GM12874 (cell line): ENCODE measurements at regions not wholly inside any gene's neighbourhood (a gene's known extent, or its start where the extent isn't known, plus 50 kb on each side); places are given as distances from the start of the nearest gene placed in this dataset.

ENCODE experiments used
- CTCF ChIP-seq: IDR thresholded peaks from 2 replicates; pipeline ENCODE4 v1.5.1; 2011; ENCODE audit warnings: low read depth, mild to moderate bottlenecking, control low read depth, low read length, moderate library complexity; ENCODE audit not compliant: insufficient read depth

DNA sequence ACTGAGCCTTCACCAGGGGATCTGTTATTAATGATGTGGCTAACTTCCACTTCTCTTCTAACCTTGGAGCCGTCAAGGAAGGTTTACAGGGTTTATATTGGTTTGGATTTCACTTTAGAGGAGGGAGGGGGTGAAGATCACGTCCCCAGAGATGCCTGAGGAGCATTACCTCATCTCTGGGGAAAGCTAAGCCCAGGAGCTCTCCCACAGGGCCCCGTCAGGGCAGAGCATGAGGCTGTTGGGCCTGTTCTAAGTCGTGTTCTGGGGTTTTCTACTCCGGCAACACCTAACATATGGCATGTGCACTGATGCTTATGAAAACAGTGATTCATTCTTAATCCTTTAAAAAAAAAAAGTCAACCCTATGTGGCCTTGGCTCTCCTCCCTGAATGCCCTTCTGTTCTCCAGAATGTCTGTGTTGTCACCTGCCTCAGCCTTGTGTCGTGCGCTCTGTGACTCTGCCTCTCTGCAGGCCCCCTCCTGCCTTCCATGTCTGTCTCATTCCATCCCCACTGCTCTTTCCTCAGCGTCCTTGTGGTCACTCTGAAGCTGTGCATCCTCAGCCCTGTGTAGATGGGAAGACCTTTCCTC is 97.4 kb upstream of the JARID2 start:
- TF ChIP-seq CTCF: no peak

GRCh38 chr6:15150207-15150606 is 95.7 kb upstream of the JARID2 start:
- TF ChIP-seq CTCF: no peak

DNA sequence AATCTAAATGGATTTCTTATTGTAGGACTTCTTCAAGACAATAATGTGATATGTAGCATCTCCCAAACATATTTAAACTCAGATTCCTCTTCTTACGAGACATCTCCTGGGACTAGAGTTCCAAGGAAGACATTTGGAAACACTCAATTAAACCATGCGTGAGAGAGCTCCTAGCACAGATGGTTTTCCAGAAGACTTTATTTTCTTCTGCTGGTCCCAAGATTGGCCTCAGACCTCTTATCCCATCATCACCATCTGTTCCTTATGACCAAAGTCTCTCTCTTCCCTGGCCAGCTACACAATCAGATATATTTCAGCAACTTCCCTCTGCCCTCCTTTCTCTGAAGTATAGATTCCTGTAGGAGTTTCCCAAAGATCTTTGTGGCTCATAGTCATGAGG is 93.2 kb upstream of the JARID2 start:
- no peak for TF ChIP-seq CTCF

DNA sequence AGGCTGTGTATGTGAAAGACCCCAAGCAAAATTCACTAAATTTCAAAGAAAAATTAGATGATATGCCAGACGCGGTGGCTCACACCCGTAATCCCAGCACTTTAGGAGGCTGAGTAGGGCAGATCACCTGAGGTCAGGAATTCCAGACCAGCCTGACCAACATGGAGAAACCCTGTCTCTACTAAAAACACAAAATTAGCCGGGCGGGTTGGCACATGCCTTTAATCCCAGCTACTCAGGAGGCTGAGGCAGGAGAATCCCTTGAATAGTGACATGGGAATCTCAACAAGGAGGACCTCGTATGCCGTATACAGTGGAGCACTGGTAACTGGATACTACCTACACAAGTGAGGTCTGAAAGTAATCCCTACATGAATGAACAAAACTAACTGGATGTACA is 92.7 kb upstream of the JARID2 start:
- TF ChIP-seq CTCF: no peak

GRCh38 chr6:15157479-15157878 is 88.4 kb upstream of the JARID2 start:
- TF ChIP-seq CTCF: no peak

DNA sequence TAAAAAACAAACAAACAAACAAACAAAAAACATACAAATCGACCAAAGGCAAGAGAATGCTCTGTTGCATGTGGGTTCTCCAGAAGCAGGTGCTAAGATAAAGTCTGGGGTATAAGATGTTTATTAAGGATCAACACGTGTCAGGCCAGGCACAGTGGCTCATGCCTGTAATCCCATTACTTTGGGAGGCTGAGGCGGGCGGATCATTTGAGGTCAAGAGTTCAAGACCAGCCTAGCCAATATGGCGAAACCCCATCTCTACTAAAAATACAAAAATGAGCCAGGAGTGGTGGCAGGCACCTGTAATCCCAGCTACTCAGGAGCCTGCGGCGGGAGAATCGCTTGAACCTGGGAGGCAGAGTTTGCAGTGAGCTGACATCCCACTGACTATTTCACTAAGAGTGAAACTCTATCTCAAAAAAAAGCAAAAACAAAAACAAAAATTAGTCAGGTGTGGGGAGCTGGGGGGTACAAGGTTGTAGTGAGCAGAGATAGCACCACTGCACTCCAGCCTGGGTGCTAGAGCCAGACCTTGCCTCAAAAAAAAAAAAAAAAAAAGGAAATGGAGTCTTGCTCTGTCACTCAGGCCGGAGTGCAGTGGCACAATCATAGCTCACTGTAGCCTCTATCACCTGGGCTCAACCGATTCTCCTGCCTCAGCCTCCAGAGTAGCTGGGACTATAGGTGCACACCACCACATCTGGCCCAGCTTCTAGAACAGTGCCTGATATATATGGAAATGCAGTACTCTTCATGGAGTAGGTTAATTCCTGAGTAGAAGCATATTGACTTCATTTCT is 86.8 kb upstream of the JARID2 start:
- TF ChIP-seq CTCF: no peak

DNA sequence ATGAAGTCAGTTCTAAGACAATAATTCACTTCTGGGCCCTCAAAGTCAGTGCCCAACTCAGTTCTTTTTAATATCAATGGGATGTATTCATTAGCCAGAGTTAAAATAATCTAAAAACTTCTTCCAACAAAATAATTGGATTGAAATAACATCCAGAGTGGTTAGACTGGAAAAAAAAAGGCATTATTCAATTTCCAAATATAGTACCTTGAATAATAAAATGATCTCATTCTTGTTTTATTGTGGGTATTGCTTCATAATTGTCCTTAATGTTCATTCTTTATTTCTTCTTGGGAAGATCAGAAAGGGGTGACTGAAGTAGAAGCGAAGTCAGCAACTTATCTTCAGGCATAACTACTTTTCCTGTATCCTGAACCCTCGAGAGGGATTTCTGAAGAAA is 85.1 kb upstream of the JARID2 start:
- TF ChIP-seq CTCF: no peak
